H1 (cell line): ENCODE measurements at regions not wholly inside any gene's neighbourhood (a gene's known extent, or its start where the extent isn't known, plus 50 kb on each side); places are given as distances from the start of the nearest gene placed in this dataset.

Source experiments
- CTCF ChIA-PET: fragments of 300-600 bp; sonication (Branson Sonifier 250); formaldehyde crosslinking; loops from one replicate; lab custom pipeline; 2021; ENCODE audit not compliant: partially characterized antibody; lab: Charles Lee
- POLR2A ChIA-PET: fragments of 300-600 bp; sonication (Branson Sonifier 250); formaldehyde crosslinking; loops from one replicate; lab custom pipeline; 2021; ENCODE audit warnings: inconsistent platforms; ENCODE audit not compliant: partially characterized antibody; lab: Charles Lee
- DNase-seq, 2 experiments: peaks; one replicate each; pipeline versions ENCODE4 v3.0.0 to v3.0.0-alpha.2; 2010 to 2022; ENCODE audit warnings: low spot score in 2 of 2, low read depth in 1 of 2, mixed read lengths in 1 of 2
- FAIRE-seq: peaks from 2 replicates; lab custom pipeline; 2011; peaks lifted over from hg19 to GRCh38; lab: Jason Lieb, UNC
- H2AFZ ChIP-seq: 2 replicates; pipeline ENCODE4 v1.8.1; 2012; ENCODE audit warnings: low read length, inconsistent platforms
- H2AK5ac ChIP-seq: 2 replicates; pipeline ENCODE4 v1.6.1; 2013; ENCODE audit warnings: low read depth, low read length
- H2BK120ac ChIP-seq: replicated peaks from 2 replicates; pipeline ENCODE3; 2013; ENCODE audit warnings: low read depth, low read length, inconsistent platforms
- H2BK12ac ChIP-seq: 2 replicates; pipeline ENCODE4 v1.6.1; 2013; ENCODE audit warnings: low read depth, low read length
- H2BK15ac ChIP-seq: 2 replicates; pipeline ENCODE4 v1.6.1; 2013; ENCODE audit warnings: low read length
- H2BK20ac ChIP-seq: 2 replicates; pipeline ENCODE4 v1.6.1; 2013; ENCODE audit warnings: low read length
- H2BK5ac ChIP-seq: 2 replicates; pipeline ENCODE4 v1.6.1; 2013; ENCODE audit warnings: low read depth, low read length
- H3K14ac ChIP-seq: 2 replicates; pipeline ENCODE4 v1.6.1; 2013; ENCODE audit warnings: inconsistent platforms; ENCODE audit not compliant: insufficient read length
- H3K18ac ChIP-seq: 2 replicates; pipeline ENCODE4 v1.6.1; 2013; ENCODE audit warnings: low read length; ENCODE audit errors: extremely low read depth
- H3K23ac ChIP-seq: 2 replicates; pipeline ENCODE4 v1.6.1; 2013; ENCODE audit warnings: inconsistent platforms; ENCODE audit not compliant: insufficient read length
- H3K23me2 ChIP-seq: 2 replicates; pipeline ENCODE4 v1.6.1; 2013; ENCODE audit warnings: low read depth, low read length
- H3K27ac ChIP-seq: 2 replicates; pipeline ENCODE4 v1.6.1; 2011; ENCODE audit warnings: low read depth, low read length, inconsistent platforms
- H3K27me3 ChIP-seq, 4 experiments: replicated peaks in 1 of 4; 1 replicate in 1 of 4; 2 replicates in 3 of 4; pipeline versions ENCODE4 v1.6.1 to v1.8.1; 2011 to 2013; ENCODE audit warnings: low read length in 3 of 4, mild to moderate bottlenecking in 3 of 4, inconsistent platforms in 2 of 4, mixed read lengths in 2 of 4, moderate library complexity in 1 of 4; ENCODE audit not compliant: control insufficient read depth in 3 of 4, insufficient read depth in 3 of 4; ENCODE audit errors: extremely low read depth in 1 of 4
- H3K36me3 ChIP-seq, 4 experiments: 2 replicates each; pipeline versions ENCODE4 v1.6.1 to v1.8.1; 2011 to 2013; ENCODE audit warnings: mild to moderate bottlenecking in 4 of 4, low read length in 3 of 4, moderate library complexity in 2 of 4, control low read depth in 1 of 4, inconsistent platforms in 1 of 4; ENCODE audit not compliant: insufficient read depth in 4 of 4, control insufficient read depth in 2 of 4
- H3K4ac ChIP-seq: replicated peaks from 2 replicates; pipeline ENCODE3; 2013; ENCODE audit warnings: low read length, low read depth, mixed read lengths, inconsistent platforms; ENCODE audit not compliant: insufficient read length
- H3K4me1 ChIP-seq, 4 experiments: replicated peaks in 1 of 4; 1 replicate in 1 of 4; 2 replicates in 3 of 4; pipeline versions ENCODE4 v1.6.1 to v1.8.1; 2011 to 2013; ENCODE audit warnings: low read length in 3 of 4, inconsistent platforms in 2 of 4, mixed read lengths in 1 of 4; ENCODE audit not compliant: insufficient read depth in 4 of 4, control insufficient read depth in 3 of 4
- H3K4me2 ChIP-seq, 2 experiments: 2 replicates each; pipeline versions ENCODE4 v1.6.1 to v1.8.1; 2011 to 2013; ENCODE audit warnings: low read depth in 2 of 2, low read length in 2 of 2, control low read depth in 1 of 2, inconsistent platforms in 1 of 2, mild to moderate bottlenecking in 1 of 2; ENCODE audit not compliant: insufficient read depth in 1 of 2
- H3K4me3 ChIP-seq, 4 experiments: fragments of 200-600, 300-600 bp in 1 of 4; sonication (generic), shearing (Covaris generic), sonication (Bioruptor Twin) in 1 of 4; 2 replicates each; pipeline versions ENCODE4 v1.5.1 to v1.8.1; 2011 to 2016; ENCODE audit warnings: low read length in 4 of 4, low read depth in 3 of 4, control low read depth in 2 of 4, inconsistent platforms in 2 of 4, mild to moderate bottlenecking in 2 of 4, mixed read lengths in 1 of 4, moderate library complexity in 1 of 4; ENCODE audit not compliant: insufficient read depth in 2 of 4; ENCODE audit errors: extremely low read depth in 1 of 4
- H3K56ac ChIP-seq: replicated peaks from 2 replicates; pipeline ENCODE3; 2013; ENCODE audit warnings: low read depth, mild to moderate bottlenecking, mixed read lengths, low read length, inconsistent platforms; ENCODE audit not compliant: insufficient read length
- H3K79me1 ChIP-seq: 2 replicates; pipeline ENCODE4 v1.6.1; 2013; ENCODE audit warnings: low read depth, low read length, control low read depth
- H3K79me2 ChIP-seq, 2 experiments: 2 replicates each; pipeline versions ENCODE4 v1.6.1 to v1.8.1; 2012 to 2013; ENCODE audit warnings: low read length in 2 of 2, mild to moderate bottlenecking in 2 of 2, inconsistent platforms in 1 of 2; ENCODE audit not compliant: insufficient read depth in 2 of 2, control insufficient read depth in 1 of 2
- H3K9ac ChIP-seq, 4 experiments: replicated peaks in 1 of 4; 1 replicate in 1 of 4; 2 replicates in 3 of 4; pipeline versions ENCODE4 v1.6.1 to v1.8.1; 2011 to 2013; ENCODE audit warnings: low read depth in 3 of 4, low read length in 3 of 4, control low read depth in 2 of 4, mild to moderate bottlenecking in 2 of 4, moderate library complexity in 2 of 4, inconsistent platforms in 1 of 4; ENCODE audit errors: extremely low read depth in 1 of 4
- H3K9me3 ChIP-seq, 2 experiments: 2 replicates each; pipeline versions ENCODE4 v1.6.1 to v1.8.1; 2012 to 2013; ENCODE audit warnings: mild to moderate bottlenecking in 2 of 2, moderate library complexity in 2 of 2, control low read depth in 1 of 2, inconsistent platforms in 1 of 2, low read depth in 1 of 2, low read length in 1 of 2, mixed read lengths in 1 of 2; ENCODE audit not compliant: insufficient read depth in 2 of 2
- H4K20me1 ChIP-seq, 2 experiments: replicated peaks in 1 of 2; 2 replicates each; pipeline versions ENCODE3 to v1.8.1; 2011 to 2013; ENCODE audit warnings: inconsistent platforms in 2 of 2, low read length in 2 of 2, mild to moderate bottlenecking in 1 of 2; ENCODE audit not compliant: insufficient read depth in 2 of 2, control insufficient read depth in 1 of 2
- H4K5ac ChIP-seq: 2 replicates; pipeline ENCODE4 v1.6.1; 2013; ENCODE audit warnings: low read length, low read depth, mixed read lengths, inconsistent platforms; ENCODE audit not compliant: insufficient read length
- H4K8ac ChIP-seq: 2 replicates; pipeline ENCODE4 v1.8.0; 2013; ENCODE audit warnings: mild to moderate bottlenecking, moderate library complexity, low read length, inconsistent platforms; ENCODE audit not compliant: insufficient read depth; ENCODE audit errors: extremely low read depth
- H4K91ac ChIP-seq: replicated peaks from 2 replicates; pipeline ENCODE3; 2013; ENCODE audit warnings: low read length, mixed read lengths, inconsistent platforms; ENCODE audit not compliant: insufficient read length
- SIRT6 ChIP-seq: IDR thresholded peaks from one replicate; pipeline ENCODE4 v1.7.1; 2012; ENCODE audit warnings: low read length, inconsistent platforms
- WGBS, 2 experiments: shearing (Covaris generic) in 1 of 2; methylation state at CpG; one replicate each; pipeline versions ENCODE4 v1.1.6 to v1.1.7; 2013 to 2015; ENCODE audit warnings: low lambda C conversion rate in 2 of 2, mixed read lengths in 2 of 2, inconsistent platforms in 1 of 2, low coverage in 1 of 2, missing lambda C conversion rate in 1 of 2; ENCODE audit not compliant: insufficient replicate concordance in 2 of 2, insufficient coverage in 1 of 2, insufficient read length in 1 of 2; ENCODE audit errors: extremely low coverage in 1 of 2, missing lambda C conversion rate in 1 of 2; 5-methylcytosine and 5-hydroxymethylcytosine counted together

DNA sequence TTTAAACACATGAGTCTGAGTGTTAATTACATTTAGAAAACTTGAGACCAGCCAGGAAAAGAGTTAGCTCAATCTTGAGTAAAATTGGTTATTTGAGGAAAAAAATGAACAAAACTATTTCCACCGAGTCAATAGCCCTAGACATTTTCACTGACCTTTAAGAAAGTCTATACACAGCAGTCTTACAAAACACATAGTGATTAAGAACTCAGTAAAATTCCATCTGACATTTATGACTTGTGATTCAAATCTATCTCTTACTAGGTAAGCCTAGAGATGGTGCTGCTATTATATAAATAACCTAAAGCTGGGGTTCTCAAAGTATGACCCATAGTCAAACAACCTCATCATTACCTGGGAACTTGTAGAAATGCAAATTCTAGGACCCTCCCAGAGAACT, 109.1 kb upstream of the COL8A1 start:
- no peak overlapping the region for H2BK12ac ChIP-seq
- FAIRE-seq = no peak
- no peak overlapping the region for H4K91ac ChIP-seq
- H3K4ac ChIP-seq = no peak overlapping the region
- H3K9ac ChIP-seq = no peak overlapping the region
- H3K79me2 ChIP-seq = no peaks in the 10 kb centered on the region
- no peak overlapping the region for H2BK120ac ChIP-seq
- no peak overlapping the region for H3K27ac ChIP-seq
- H3K4me2 ChIP-seq = no peak overlapping the region
- 86% methylated on average over 1 of the region's 1 CpG; no CpG with 5 or more reads in 1 of the 2 experiments for WGBS, 2 experiments
- no peaks in the 10 kb centered on the region for H4K20me1 ChIP-seq
- no peak overlapping the region for H2BK15ac ChIP-seq
- no peak overlapping the region for H3K56ac ChIP-seq
- no peaks in the 10 kb centered on the region for H3K27me3 ChIP-seq
- H3K23ac ChIP-seq = no peak overlapping the region
- DNase-seq = no peak
- H3K18ac ChIP-seq = no peak overlapping the region
- H2AFZ ChIP-seq = no peak overlapping the region
- H4K8ac ChIP-seq = no peak overlapping the region
- H3K4me1 ChIP-seq = peaks cover 0 to 6% (median 3%) of the 10 kb centered on the region in 4 experiments; a peak in 4 of 7 replicates
- no peaks in the 10 kb centered on the region for H3K36me3 ChIP-seq
- H2BK20ac ChIP-seq = no peak overlapping the region
- no peaks in the 10 kb centered on the region for H3K79me1 ChIP-seq
- no peaks in the 10 kb centered on the region for H3K23me2 ChIP-seq
- no peaks in the 10 kb centered on the region for H3K9me3 ChIP-seq
- H2BK5ac ChIP-seq = no peak overlapping the region
- CTCF ChIA-PET = interaction anchor here (1.2 to 5.2 kb wide), 5 partner anchors 10 to 219 kb away, joined by 3 to 27 read pairs (median 5); no protein-coding TSS in a partner anchor
- H2AK5ac ChIP-seq = no peak overlapping the region
- no peak overlapping the region for H3K4me3 ChIP-seq
- no peak overlapping the region for H3K14ac ChIP-seq
- H4K5ac ChIP-seq = no peak overlapping the region
- POLR2A ChIA-PET = no interaction called here
- no peak for TF ChIP-seq SIRT6
